ENCODE measurements at regions not wholly inside any gene's neighbourhood (a gene's known extent, or its start where the extent isn't known, plus 50 kb on each side); places are given as distances from the start of the nearest gene placed in this dataset.

GRCh38 chr2:128551435-128551834, 232.8 kb upstream of the HS6ST1 start:
- no peaks in the 10 kb centered on the region for H3K27me3 ChIP-seq (ENCODE audit: control insufficient read depth in 4 of 4, insufficient read depth in 4 of 4, low read length in 3 of 4)
- H3K36me3 ChIP-seq (ENCODE audit: control insufficient read depth in 4 of 4, insufficient read depth in 3 of 4, low read depth in 1 of 4, low read length in 3 of 4), result no peaks in the 10 kb centered on the region
- H3K4me3 ChIP-seq (ENCODE audit: low read depth in 1 of 3, low read length in 3 of 3), result no peak overlapping the region
- no peaks in the 10 kb centered on the region for H3K9me3 ChIP-seq (ENCODE audit: control insufficient read depth in 4 of 4, low read length in 3 of 4)
- DNase-seq (ENCODE audit: low spot score), result no peak
- H3K27ac ChIP-seq (ENCODE audit: low read depth in 1 of 2, low read length in 2 of 2), result no peak overlapping the region
- WGBS, result 93% methylated on average over 7 of the region's 7 CpGs
- H3K4me1 ChIP-seq (ENCODE audit: control insufficient read depth in 4 of 4, insufficient read depth in 4 of 4, low read length in 3 of 4), result no peaks in the 10 kb centered on the region
- no peak overlapping the region for H3K9ac ChIP-seq (ENCODE audit: low read depth in 1 of 2, low read length in 2 of 2)
- no peak for TF ChIP-seq HNF4G (IDR thresholded peaks at IDR 0.05)
- no peak for TF ChIP-seq ATF3 (IDR thresholded peaks at IDR 0.05)
- no peak for TF ChIP-seq EGR1 (IDR thresholded peaks at IDR 0.05; ENCODE audit: low read depth in 2 of 2)
- TF ChIP-seq FOXA1 (IDR thresholded peaks at IDR 0.05), result no peak
- TF ChIP-seq NR2F2 (IDR thresholded peaks at IDR 0.05), result no peak
- TF ChIP-seq YY1 (IDR thresholded peaks at IDR 0.05), result no peak
- no peak for TF ChIP-seq REST (IDR thresholded peaks at IDR 0.05)
- no peak for TF ChIP-seq JUND (IDR thresholded peaks at IDR 0.05)
- TF ChIP-seq RXRA (IDR thresholded peaks at IDR 0.05), result no peak
- no peak for TF ChIP-seq HNF4A (conservative IDR thresholded peaks at IDR 0.05)
- TF ChIP-seq ZBTB33 (IDR thresholded peaks at IDR 0.05), result no peak
- no peak for TF ChIP-seq CTCF (IDR thresholded peaks at IDR 0.05; ENCODE audit: low read depth, low read length, missing input control)
- TF ChIP-seq TAF1 (conservative IDR thresholded peaks at IDR 0.05), result no peak
- TF ChIP-seq RAD21 (IDR thresholded peaks at IDR 0.05), result no peak

- no peaks in the 10 kb centered on the region for H3K27me3 ChIP-seq (ENCODE audit: control insufficient read depth in 4 of 4, insufficient read depth in 4 of 4, low read length in 3 of 4)
- no peak overlapping the region for H3K9ac ChIP-seq (ENCODE audit: low read depth in 1 of 2, low read length in 2 of 2)
- H3K4me1 ChIP-seq (ENCODE audit: control insufficient read depth in 4 of 4, insufficient read depth in 4 of 4, low read length in 3 of 4), result no peaks in the 10 kb centered on the region
- no peak for TF ChIP-seq TAF1 (conservative IDR thresholded peaks at IDR 0.05)
- no peak for TF ChIP-seq FOXA1 (IDR thresholded peaks at IDR 0.05)
- no peak for TF ChIP-seq HNF4G (IDR thresholded peaks at IDR 0.05)
- TF ChIP-seq EGR1 (IDR thresholded peaks at IDR 0.05; ENCODE audit: low read depth in 2 of 2), result no peak
- TF ChIP-seq FOXA2 (IDR thresholded peaks at IDR 0.05), result no peak
- TF ChIP-seq ATF3 (IDR thresholded peaks at IDR 0.05), result no peak
- no peak for TF ChIP-seq NR2F2 (IDR thresholded peaks at IDR 0.05)
- TF ChIP-seq REST (IDR thresholded peaks at IDR 0.05), result no peak
- no peak for TF ChIP-seq GABPA (IDR thresholded peaks at IDR 0.05 in 1 of 2, conservative IDR thresholded peaks at IDR 0.05 in 1 of 2)
- no peak for TF ChIP-seq MAX (IDR thresholded peaks at IDR 0.05)
- TF ChIP-seq RAD21 (IDR thresholded peaks at IDR 0.05), result no peak
- TF ChIP-seq JUND (IDR thresholded peaks at IDR 0.05), result no peak
- no peak for TF ChIP-seq SP1 (IDR thresholded peaks at IDR 0.05)
- TF ChIP-seq RXRA (IDR thresholded peaks at IDR 0.05), result no peak
- no peak for TF ChIP-seq HNF4A (conservative IDR thresholded peaks at IDR 0.05)
- TF ChIP-seq YY1 (IDR thresholded peaks at IDR 0.05), result no peak
- no peaks in the 10 kb centered on the region for H3K9me3 ChIP-seq (ENCODE audit: control insufficient read depth in 4 of 4, low read length in 3 of 4)
- H3K36me3 ChIP-seq (ENCODE audit: control insufficient read depth in 4 of 4, insufficient read depth in 3 of 4, low read depth in 1 of 4, low read length in 3 of 4), result no peaks in the 10 kb centered on the region
- H3K4me3 ChIP-seq (ENCODE audit: low read depth in 1 of 3, low read length in 3 of 3), result no peak overlapping the region
- no peak for DNase-seq (ENCODE audit: low spot score)
- H3K27ac ChIP-seq (ENCODE audit: low read depth in 1 of 2, low read length in 2 of 2), result no peak overlapping the region
- WGBS, result 83% methylated on average over 8 of the region's 8 CpGs
These were observed 233.6 kb upstream of the HS6ST1 start for GRCh38 chr2:128552141-128552805.

Data from liver (tissue), 8 donors.